PC-9 (cell line): ENCODE measurements at regions not wholly inside any gene's neighbourhood (a gene's known extent, or its start where the extent isn't known, plus 50 kb on each side); places are given as distances from the start of the nearest gene placed in this dataset.

Experiments
- BruUV-seq: library from RNA; stranded (reverse); fragments of 400-500 nt; replicated peaks from 2 replicates; lab custom pipeline; 2021; lab: Mats Ljungman, UMichigan
- CTCF ChIA-PET: fragments of 300-600 bp; sonication (Branson Sonifier 250); formaldehyde crosslinking; loops from one replicate; lab custom pipeline; 2022; ENCODE audit warnings: antibody characterized with exemption; lab: Charles Lee
- POLR2A ChIA-PET: fragments of 300-600 bp; sonication (Branson Sonifier 250); formaldehyde crosslinking; loops from one replicate; lab custom pipeline; 2022; ENCODE audit warnings: antibody characterized with exemption; ENCODE audit not compliant: unreplicated experiment; lab: Charles Lee
- DNase-seq, 2 experiments: peaks; one replicate each; pipeline versions ENCODE4 v3.0.0 to v3.0.0-alpha.2; 2015 to 2022; ENCODE audit warnings: mixed read lengths in 1 of 2
- H2AFZ ChIP-seq: fragments of 200-600 bp; sonication (generic); 2 replicates; pipeline ENCODE4 v1.8.1; 2017; ENCODE audit warnings: antibody characterized with exemption
- H3F3A ChIP-seq: fragments of 200-600 bp; sonication (generic); 2 replicates; pipeline ENCODE4 v1.8.1; 2017; ENCODE audit warnings: antibody characterized with exemption, mild to moderate bottlenecking, low read depth; ENCODE audit not compliant: insufficient read depth
- H3K27ac ChIP-seq: fragments of 200-600 bp; sonication (generic); 2 replicates; pipeline ENCODE4 v1.6.1; 2016; ENCODE audit warnings: mixed run types
- H3K27me3 ChIP-seq: fragments of 200-600 bp; sonication (generic); 2 replicates; pipeline ENCODE4 v1.6.1; 2016; ENCODE audit warnings: low read depth, mixed run types; ENCODE audit not compliant: insufficient read depth
- H3K36me3 ChIP-seq: fragments of 200-600 bp; sonication (generic); 2 replicates; pipeline ENCODE4 v1.6.1; 2016; ENCODE audit warnings: low read depth, mixed run types
- H3K4me1 ChIP-seq: fragments of 200-600 bp; sonication (generic); replicated peaks from 2 replicates; pipeline ENCODE4 v1.6.1; 2016; ENCODE audit warnings: mixed run types; ENCODE audit not compliant: insufficient read depth
- H3K4me2 ChIP-seq: fragments of 200-600 bp; sonication (generic); 2 replicates; pipeline ENCODE4 v1.6.1; 2017; ENCODE audit warnings: mixed run types
- H3K4me3 ChIP-seq: fragments of 200-600 bp; sonication (generic); 2 replicates; pipeline ENCODE4 v1.6.1; 2016; ENCODE audit warnings: mixed run types
- H3K79me2 ChIP-seq: fragments of 200-600 bp; sonication (generic); 2 replicates; pipeline ENCODE4 v1.6.1; 2017; ENCODE audit warnings: low read depth, mixed run types
- H3K9me2 ChIP-seq: fragments of 200-600 bp; sonication (generic); 2 replicates; pipeline ENCODE4 v1.8.1; 2017; ENCODE audit warnings: mild to moderate bottlenecking; ENCODE audit not compliant: insufficient read depth
- H3K9me3 ChIP-seq: fragments of 200-600 bp; sonication (generic); 2 replicates; pipeline ENCODE4 v1.8.1; 2016; ENCODE audit warnings: low read depth; ENCODE audit not compliant: insufficient read depth
- H4K20me1 ChIP-seq: fragments of 200-600 bp; sonication (generic); 2 replicates; pipeline ENCODE4 v1.8.1; 2017; ENCODE audit not compliant: insufficient read depth
- EZH2 ChIP-seq: fragments of 200-600 bp; sonication (generic); IDR thresholded peaks from 2 replicates; pipeline ENCODE4 v1.8.0; 2017; ENCODE audit warnings: antibody characterized with exemption, low read depth
- intact Hi-C: fragments of 100-400 bp; cut with micrococcal nuclease; formaldehyde crosslinking; loops from one replicate; pipeline ENCODE4 v1.10.0; 2022; ENCODE audit not compliant: unreplicated experiment
- TF ChIP-seq, protein P1 (sequence below): fragments of 200-600 bp; sonication (generic); conservative IDR thresholded peaks from 2 replicates; pipeline ENCODE4 v1.6.1; 2017; ENCODE audit warnings: mixed run types, antibody characterized with exemption, mild to moderate bottlenecking, moderate library complexity

DNA sequence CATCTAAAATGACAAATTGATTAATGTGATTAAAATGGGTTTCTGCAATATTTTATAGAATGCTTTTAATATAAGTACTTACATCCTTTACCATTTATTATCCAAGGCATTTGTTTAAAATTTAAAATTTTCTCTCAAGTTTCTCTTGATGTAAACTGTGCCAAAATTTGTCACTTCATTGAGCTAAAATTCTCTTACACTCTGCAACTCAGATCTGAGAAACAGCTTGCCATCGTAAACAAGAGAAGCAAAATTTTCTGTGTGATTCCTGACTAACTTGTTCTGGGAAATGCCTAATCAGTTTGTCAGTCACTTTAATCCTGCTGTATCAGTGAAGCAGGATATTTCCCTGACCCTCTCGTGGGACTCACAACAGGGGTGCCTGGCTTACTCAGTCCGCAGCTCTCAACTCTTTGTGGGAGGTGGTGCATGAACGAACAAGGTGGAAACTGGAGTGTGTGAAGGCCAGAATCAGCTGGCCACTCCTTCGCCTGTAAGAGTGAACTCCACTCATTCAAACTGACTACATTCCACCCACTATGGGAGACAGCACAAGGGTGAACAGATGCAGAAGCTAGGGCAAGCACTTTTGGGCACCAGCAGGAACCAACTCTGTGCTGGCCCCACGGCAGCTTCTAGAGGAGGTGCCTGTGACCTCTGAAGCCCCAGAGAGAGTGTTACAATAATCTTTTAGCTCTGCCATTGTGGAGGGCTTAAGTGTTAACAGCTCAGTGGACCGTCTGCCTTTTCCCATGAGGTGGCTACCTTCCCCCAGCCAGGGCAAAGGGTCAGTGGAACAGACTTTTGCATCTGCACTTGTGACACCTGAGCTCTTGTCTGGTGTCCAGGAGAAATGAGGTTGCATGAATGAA lies 349.4 kb downstream of the FAT4 start:
- Histone ChIP-seq H3K27me3 (no peaks in the 10 kb centered on the region), H3K4me2 (no peak overlapping the region), H3K4me3 (no peak overlapping the region), H3K9me2 (no peaks in the 10 kb centered on the region), H3F3A (no peaks in the 10 kb centered on the region), H3K4me1 (no peaks in the 10 kb centered on the region), H2AFZ (no peak overlapping the region; the same call in 1 of the 2 replicates), H4K20me1 (no peaks in the 10 kb centered on the region), H3K9me3 (no peaks in the 10 kb centered on the region), H3K79me2 (no peaks in the 10 kb centered on the region), H3K27ac (no peak overlapping the region), H3K36me3 (no peaks in the 10 kb centered on the region)
- CTCF ChIA-PET: no interaction called here
- no TSS peak for BruUV-seq
- TF ChIP-seq EZH2: no peak
- TF ChIP-seq, protein P1, sequence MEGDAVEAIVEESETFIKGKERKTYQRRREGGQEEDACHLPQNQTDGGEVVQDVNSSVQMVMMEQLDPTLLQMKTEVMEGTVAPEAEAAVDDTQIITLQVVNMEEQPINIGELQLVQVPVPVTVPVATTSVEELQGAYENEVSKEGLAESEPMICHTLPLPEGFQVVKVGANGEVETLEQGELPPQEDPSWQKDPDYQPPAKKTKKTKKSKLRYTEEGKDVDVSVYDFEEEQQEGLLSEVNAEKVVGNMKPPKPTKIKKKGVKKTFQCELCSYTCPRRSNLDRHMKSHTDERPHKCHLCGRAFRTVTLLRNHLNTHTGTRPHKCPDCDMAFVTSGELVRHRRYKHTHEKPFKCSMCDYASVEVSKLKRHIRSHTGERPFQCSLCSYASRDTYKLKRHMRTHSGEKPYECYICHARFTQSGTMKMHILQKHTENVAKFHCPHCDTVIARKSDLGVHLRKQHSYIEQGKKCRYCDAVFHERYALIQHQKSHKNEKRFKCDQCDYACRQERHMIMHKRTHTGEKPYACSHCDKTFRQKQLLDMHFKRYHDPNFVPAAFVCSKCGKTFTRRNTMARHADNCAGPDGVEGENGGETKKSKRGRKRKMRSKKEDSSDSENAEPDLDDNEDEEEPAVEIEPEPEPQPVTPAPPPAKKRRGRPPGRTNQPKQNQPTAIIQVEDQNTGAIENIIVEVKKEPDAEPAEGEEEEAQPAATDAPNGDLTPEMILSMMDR: no peak
- POLR2A ChIA-PET: interaction anchor here (0.6 kb wide), 2 partner anchors 25 to 294 kb away, joined by 5 to 6 read pairs; no protein-coding TSS in a partner anchor
- no peak for DNase-seq
- intact Hi-C loops: no loop called here

- Histone ChIP-seq H3K36me3 (no peaks in the 10 kb centered on the region), H3K4me2 (no peak overlapping the region), H2AFZ (no peak overlapping the region), H4K20me1 (0 out of 2 replicates have a peak, but pooled peaks cover 3% of the 10 kb centered on the region), H3K27ac (no peak overlapping the region), H3K79me2 (no peaks in the 10 kb centered on the region), H3K27me3 (no peaks in the 10 kb centered on the region), H3K9me2 (no peaks in the 10 kb centered on the region), H3K4me1 (no peaks in the 10 kb centered on the region), H3F3A (no peaks in the 10 kb centered on the region), H3K9me3 (no peaks in the 10 kb centered on the region), H3K4me3 (no peak overlapping the region)
- TF ChIP-seq EZH2: no peak
- TF ChIP-seq, protein P1: no peak
- ChIA-PET CTCF (no interaction called here), POLR2A (no interaction called here)
- no peak for DNase-seq
- intact Hi-C loops: no loop called here
- no TSS peak for BruUV-seq
These were observed 351.9 kb downstream of the FAT4 start for GRCh38 chr4:125666635-125667034.

DNA sequence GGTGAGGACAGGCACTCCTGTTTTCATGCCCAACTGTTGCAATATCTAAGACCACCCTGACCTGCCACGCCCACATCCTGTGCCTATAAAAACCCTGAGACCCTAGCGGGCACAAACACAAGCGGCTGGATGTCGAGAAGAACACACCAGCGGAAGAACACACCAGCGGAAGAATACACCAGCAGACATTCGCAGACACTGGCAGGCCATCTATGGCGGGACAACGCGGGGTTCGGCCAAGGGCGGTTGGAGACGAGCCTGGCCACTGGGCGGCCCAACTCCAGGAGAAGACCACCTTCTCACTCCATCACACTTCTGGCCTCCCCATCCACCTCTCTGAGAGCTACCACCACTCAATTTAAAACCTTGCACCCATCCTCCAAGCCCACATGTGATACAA lies 361.4 kb downstream of the FAT4 start:
- no peak overlapping the region for H3K4me3 ChIP-seq
- no peaks in the 10 kb centered on the region for H3K36me3 ChIP-seq
- CTCF ChIA-PET: no interaction called here
- BruUV-seq: no TSS peak
- H3K4me1 ChIP-seq: no peaks in the 10 kb centered on the region
- no peaks in the 10 kb centered on the region for H4K20me1 ChIP-seq
- H3K27me3 ChIP-seq: no peaks in the 10 kb centered on the region
- H3K79me2 ChIP-seq: no peaks in the 10 kb centered on the region
- no peak overlapping the region for H3K27ac ChIP-seq
- H3K9me3 ChIP-seq: no peaks in the 10 kb centered on the region
- no peak for DNase-seq
- H3K9me2 ChIP-seq: no peaks in the 10 kb centered on the region
- intact Hi-C loops: no loop called here
- POLR2A ChIA-PET: no interaction called here
- H3K4me2 ChIP-seq: no peak overlapping the region
- no peak overlapping the region for H2AFZ ChIP-seq
- no peaks in the 10 kb centered on the region for H3F3A ChIP-seq
- TF ChIP-seq EZH2: no peak
- TF ChIP-seq, protein P1: no peak
